GM04504 (cell line): ENCODE measurements at regions not wholly inside any gene's neighbourhood (a gene's known extent, or its start where the extent isn't known, plus 50 kb on each side); places are given as distances from the start of the nearest gene placed in this dataset.
"Not testable (repeated sequence)": the region's sequence is repeated elsewhere in the genome, so short reads cannot be mapped to it uniquely, and the experiment has no call there.

Experiments
- DNase-seq: peaks from one replicate; pipeline ENCODE4 v3.0.0-alpha.2; 2012; ENCODE audit warnings: low read depth

DNA sequence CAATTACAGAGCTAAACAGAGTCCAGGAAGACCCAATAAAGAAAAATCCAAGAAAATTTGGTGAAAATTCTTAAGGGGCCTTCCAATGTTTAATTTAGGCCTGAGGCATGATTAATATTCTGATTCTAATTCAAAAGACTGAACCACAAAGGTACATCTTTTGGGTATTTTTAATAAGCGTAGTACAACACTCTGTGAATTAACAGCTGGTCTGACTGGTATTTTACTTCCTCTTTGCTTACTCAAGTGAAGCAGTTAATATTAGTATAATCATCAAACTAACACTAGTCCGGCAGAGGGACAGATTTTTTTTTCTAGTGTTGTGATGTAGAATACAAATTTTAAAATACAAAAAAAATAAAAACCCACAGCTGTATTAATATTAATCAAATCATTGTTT, 652.9 kb downstream of the NR4A2 start:
- DNase-seq, result no peak

DNA sequence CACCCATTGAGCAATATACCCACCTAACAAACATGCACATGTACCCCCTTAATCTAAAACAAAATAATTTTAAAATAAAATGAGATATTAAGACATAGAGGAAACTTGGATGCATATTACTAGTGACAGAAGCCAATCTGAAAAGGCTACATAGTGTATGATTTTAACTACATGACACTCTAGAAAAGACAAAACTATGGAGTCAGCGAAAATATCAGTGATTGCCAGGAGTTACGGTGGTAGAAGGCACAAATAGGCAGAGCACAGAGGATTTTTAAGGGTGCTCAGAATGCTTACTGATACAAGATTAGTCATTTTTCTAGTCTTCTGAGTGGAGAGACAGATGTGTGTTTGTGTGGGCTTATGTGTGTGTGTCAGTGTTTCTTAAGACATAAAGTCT, 656.6 kb downstream of the NR4A2 start:
- DNase-seq, result no peak

DNA sequence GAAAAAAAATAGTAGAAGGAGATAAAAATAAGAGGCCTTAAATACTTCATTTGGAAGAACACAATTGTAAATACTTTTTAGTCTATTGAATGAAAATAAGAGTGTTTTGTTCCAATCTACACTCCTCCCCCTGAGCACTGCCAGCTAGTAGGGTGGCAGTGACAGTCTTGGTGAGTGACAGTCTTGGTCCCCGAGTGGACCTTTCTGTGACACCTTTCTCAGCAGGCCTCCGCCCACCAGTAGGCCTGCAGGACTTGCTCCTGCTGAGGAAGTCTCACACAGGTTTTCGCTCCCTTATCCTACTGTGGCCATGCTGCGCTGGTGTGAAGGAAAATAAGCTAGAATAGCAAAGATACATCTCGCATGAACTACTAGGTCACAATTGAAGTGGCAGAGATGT, 666.8 kb downstream of the NR4A2 start:
- no peak for DNase-seq

DNA sequence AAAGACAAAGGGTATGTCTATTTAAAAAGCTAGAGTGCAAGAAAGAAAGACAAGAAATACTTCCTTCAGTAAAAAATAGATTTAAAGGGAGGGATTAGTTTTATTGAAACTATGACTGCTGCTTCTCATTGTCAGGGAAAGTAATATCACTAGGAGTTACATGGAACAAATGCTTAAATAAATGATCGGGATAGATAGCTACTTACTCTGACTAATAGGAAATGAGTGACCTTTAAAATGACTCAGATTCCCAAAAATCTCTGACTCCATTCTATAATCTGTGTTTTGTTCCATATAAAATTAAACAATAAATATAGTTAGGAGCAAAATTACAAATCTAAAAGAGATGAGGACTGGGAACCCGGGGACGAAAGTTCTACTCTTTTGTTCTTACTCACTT, 669.3 kb downstream of the NR4A2 start:
- no peak for DNase-seq

DNA sequence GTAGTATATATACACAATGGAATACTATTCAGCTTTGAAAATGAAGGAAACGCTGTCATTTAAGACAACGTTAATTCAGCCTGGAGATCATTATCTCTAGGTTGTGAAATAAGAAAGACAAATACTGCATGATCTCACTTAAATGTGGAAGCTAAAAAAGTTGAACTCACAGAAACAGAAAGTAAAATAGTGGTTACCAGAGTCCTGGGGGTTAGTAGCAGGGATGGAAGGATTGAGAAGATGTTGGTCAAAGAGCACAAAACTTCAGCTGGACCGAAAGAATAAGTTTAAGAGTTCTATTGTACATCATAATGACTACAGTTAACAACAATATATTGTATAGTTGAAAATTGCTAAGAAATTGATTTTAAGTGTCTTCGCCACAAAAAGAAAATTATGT, 670.3 kb downstream of the NR4A2 start:
- no peak for DNase-seq

DNA sequence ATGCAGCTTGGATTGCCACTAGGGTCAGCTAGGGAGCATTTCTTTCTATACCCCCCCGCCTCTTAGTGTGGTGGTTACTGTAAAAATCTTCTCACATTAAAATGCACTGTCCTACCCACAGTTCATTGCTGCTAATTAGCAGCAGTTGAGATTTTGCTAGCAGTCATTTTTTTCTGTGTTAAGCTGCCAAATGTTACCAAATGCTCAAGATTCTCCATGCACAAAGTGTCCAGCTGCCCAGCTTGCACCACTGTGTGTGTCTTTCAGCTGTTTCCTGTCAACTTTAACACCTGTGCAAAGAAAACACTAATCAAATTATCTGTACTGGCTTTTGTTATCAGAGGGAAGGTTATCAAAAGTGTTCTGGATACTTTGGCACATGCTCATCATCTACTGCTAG, 679.3 kb downstream of the NR4A2 start:
- no peak for DNase-seq

DNA sequence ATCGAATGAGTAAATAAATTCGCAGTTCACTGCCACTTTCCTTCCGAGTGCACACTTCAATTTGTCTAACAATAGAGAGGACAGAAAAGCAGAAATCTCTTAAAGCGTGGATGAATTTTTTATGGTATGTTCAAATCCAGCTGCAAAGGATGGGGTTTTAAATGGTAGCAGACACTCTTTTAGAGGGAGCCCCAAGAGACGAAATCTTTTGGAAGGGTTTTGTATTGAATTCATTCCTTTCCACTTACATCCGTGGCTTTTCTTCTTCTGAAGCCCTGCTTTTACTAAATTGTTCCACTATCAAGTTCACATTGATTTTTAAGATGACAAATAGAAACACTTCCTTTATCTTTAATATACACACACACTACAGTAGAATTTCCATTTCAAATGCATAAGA, 680.7 kb downstream of the NR4A2 start:
- DNase-seq, result no peak

DNA sequence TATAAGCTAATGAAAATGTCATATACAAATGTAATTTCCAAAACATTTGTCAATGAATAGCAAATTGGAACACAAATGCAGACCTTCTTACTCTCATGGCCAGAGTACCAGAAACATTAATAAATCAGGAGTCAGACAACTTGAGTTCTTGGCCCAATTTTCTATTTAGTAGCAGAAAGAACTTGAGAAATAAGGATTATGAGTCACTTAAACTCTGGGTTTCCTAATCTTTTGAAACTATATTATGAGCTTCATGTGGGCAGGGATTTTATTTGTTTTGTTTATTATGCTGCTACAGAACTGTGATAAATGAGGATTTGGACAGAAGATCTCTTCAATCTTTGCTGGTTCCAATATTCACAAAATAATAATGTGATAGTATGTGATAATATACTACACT, 686.7 kb downstream of the NR4A2 start:
- no peak for DNase-seq

DNA sequence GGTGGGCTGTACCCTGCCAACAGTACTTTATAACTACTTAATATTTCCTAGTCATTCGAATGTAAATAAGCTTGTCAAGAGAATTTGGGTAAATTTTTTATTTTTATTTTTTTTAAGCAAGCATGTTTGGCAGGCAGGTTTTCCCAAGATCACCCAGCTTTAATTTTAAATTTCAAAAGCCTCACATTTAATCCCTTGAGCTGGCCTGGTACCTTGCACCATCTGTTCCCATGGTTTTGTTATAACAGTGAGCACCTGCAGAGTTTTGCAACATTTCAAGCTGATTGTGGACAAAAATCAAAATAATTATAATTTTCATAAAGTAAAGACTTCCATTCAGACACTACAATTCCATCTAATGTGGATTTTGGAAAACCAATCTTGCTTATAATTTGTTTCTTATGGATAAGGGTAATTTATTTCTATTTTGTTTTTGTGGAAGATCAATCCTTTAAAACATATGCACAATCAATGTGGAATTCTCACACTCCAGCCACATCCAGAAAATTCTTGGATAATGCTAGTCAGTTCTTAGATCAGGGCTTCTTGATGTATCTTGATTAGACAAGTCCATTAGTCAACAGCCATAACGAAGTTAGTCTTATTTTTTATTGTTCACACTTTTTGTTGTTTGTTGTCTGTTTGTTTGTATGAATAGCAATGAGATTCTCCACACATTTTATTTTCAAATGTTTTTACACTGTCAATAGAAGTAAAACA, 689.3 kb downstream of the NR4A2 start:
- no peak for DNase-seq

DNA sequence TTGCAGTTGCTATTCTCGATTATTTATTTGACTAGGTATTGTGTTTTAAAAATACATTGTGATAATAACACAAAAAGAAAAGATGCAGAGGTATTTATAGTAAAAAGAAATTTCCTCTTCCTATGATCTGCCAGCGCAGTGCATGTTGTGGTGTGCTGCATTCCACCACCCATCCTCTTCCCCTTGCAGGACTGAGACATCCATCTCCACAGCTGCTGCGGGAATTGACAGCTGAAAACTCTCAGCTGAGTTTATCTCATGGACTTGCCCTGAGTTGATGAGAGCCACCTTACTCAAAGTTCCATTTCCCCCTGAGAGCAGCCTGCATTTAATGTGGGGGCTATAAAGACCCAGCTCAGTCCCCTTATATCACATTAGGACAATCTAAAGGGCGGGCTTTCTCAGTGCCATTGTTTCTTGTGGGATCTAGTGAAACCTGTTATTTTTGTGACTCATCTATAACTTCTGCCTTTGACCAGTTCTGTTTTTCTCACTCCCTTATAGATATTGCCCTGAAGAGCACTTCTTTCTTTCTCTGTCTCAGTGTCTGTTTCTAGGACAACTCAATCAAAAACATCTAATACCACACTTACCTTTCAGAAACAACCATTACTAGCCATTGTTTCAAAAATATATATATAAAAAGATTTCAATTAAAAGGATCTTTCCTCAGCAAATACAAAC, 698.5 kb downstream of the NR4A2 start:
- DNase-seq, result no peak

DNA sequence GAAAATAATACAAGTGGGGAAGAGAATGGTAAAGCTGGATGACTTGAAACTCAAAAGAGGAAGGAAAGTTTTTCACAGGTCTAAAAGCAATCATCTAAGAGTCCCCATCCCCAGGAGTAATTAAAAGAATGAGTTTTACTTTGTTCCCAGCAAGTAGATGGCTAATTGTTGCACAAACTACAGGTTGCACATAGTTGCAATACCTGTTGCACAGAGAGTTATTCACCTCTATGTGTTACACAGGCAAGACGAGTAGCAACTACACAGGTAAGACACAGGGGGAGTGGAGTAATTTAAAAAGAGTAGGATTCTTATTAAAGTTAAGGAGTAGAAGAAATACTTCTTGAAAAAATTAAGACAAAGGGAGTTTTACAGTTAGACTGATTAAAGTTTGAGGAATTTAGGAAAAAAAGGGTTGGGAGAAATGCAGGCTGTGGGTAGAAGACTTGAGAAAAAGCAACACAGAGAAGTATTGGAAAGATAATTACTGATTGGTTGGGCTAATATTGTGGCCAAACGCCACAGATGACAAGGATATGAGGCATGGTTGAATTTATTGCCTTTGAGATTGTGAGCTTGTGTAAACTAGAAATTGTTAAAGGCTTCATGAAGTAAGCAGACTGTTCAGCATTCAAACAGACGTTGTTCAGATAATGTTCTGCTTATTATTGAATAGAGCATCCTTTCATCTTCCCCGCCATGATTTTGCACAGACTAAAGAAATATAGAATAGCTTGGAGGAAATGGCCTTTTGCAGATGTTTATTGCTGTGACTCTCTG, 699.3 kb downstream of the NR4A2 start:
- DNase-seq, result no peak

DNA sequence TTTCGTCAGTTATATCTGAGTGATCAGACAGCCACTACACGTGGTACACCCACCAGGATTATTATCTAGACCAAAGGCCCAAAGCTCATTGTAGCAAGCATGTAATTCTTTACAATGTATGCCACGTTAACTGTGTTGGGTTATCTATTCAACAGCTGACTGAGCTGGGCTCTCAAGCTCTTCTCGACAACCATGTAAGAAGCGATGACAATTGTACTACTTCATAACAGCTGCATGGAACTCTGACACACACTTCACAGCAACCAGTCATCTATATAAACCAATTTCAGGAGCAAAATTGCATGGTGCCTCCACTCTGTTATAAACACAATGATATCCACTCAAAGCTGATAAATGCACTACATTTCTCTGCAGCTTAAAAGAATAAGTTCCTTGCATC, 701.8 kb downstream of the NR4A2 start:
- no peak for DNase-seq

DNA sequence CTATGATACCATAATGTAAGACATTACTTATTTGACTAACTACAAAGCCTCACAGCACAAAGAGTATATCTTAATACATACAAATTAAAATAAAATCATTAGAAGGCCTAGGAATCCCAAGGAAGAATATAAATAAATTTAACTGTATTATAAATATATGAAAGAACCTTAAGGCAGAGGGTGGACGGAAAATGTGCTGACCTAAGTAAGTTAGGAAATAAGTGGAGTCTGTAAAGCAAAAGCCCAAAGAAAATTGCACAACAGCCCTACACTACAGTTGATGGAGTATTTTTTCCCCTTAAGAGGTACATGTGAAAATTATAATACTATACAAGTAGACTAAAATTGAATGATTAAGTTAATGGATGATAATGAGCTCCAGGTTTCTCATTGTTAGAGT, 710.1 kb downstream of the NR4A2 start:
- DNase-seq, result no peak

DNA sequence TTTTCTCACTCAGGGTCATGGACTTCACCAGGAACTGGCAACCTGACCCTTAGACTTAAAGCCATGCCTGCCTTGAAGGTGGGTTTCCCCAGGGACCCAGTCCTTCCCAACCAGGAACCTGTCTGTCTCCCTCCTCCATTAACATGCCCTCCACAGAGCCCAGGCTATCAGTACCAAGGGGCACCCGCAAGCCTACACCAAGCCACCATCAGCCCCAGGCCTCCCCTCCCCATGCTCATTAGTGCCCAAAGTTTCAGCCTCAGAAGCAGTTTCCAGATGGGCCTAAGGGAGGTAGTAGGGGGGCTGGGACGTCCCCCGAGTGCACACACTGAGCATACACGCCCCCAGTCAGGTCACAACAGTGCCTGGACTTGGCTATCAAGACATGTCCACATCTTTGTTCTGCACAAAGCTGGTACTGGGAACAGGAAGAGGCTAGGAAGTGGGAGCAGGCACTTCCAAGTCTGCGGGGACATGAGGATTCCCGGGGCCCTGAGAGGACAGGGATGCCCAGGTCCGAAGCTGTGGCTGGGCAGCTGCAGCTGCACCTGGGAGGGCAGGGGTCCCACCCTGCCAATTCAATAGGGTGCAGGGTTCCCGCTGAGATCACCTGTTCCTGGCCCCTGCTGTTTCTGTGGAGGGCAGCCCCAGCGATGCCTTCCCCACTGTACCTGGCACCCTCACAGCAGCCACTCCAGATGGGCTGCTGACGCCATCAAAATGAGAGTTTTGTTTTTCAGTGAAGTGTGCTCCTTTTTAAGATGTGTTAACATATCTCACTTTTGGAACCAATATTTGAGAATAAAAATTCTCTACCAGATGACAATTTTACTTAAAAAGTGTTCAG, 731.4 kb downstream of the NR4A2 start:
- no peak for DNase-seq

DNA sequence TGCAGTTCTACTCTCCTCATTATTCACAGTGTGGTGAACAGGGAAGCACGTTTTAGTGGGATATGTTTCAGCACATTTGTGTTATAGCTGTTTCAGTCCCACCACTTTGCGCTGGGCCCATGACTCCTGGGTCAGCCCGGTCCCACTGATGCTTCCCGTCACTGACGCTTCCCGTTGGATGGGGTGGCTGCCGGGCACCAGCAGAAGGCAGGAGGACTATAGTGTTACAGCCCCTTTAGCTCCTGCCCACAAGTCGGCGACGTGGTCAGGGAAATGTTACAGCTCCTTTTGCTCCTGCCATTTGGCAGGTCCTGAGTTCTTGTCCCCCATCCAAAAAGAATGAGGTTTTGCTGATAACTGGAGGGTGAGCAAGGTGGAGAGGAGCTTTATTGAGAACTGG, 732.2 kb downstream of the NR4A2 start:
- DNase-seq, result no peak

DNA sequence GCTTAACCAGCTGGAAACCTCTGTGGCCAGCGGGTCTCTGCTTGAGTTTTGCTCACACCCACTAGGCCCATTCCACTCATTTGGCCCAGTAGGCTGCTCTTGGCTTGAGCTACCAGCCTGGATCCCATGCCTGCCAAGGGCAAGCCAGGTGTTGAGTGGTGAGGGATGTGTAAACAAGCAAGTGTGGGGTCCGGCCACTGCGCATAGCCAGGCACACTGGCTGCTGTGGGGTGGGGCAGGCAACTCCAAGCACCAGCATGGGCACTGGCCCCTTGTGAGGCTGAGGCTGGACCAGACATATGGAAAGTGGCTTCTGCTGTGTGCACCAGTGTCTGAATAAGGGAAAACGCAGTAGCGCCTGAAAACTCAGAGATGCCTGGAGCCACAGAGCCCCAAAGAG, 732.7 kb downstream of the NR4A2 start:
- no peak for DNase-seq

DNA sequence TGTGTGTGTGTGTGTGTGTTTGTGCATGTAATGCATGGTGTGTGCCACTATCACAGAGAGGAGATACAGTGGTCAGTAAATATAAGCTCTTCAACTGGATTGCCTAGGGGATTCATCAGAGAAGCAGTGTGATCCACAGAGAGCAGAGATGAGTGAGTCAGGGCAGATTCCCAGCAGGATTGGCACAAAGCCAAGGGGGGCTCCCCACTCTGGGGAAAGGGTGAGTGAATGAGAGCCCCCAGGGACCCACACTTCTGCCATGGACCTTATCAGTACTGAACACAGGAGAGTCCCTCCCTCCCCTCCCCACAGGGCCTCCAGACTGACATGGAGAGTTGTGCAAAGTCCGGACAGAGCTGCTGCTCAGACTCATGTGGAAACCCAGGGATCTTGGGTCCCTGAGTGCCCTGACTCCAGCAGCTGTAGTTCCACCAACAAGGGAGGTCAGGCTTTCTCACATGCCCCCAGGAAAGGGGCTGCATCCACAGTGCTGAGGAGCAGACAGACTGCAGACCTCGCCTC, 748.8 kb downstream of the NR4A2 start:
- no peak for DNase-seq

DNA sequence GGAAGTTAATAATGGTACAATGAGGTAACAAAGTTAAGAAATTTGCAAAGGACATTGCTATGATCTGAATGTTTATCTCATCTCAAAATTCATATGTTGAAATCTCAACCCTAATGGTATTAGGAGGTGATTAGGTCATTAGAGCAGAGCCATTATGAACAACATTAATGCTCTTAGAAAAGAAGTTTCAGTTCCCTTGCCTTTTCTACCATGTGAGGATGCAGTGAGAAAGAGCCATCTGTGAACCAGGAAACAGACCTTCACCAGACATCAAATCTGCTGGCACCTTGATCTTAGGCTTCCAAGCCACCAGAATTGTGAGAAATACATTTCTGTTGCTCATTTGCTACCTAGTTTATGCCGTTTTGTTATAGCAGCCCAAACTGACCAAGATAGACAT, 757.6 kb downstream of the NR4A2 start:
- no peak for DNase-seq

DNA sequence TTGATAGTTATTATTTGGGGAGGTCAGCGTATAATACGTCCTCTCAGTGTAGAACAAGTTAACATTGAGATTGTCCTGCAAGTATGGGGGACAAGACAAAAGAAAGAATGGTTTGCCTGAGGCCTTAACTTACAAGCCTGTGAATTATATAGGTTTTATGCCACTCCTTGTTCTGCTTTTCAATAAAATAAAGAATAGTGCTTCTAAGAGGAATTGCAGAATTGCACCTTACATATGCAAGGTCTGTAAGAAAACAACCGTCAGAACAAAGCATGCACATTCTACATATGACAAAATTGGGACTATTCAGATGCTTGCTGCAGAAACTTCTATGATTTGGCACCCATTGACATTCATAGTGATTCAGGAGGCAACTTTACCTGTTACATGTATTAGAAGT, 785.0 kb downstream of the NR4A2 start:
- no peak for DNase-seq

DNA sequence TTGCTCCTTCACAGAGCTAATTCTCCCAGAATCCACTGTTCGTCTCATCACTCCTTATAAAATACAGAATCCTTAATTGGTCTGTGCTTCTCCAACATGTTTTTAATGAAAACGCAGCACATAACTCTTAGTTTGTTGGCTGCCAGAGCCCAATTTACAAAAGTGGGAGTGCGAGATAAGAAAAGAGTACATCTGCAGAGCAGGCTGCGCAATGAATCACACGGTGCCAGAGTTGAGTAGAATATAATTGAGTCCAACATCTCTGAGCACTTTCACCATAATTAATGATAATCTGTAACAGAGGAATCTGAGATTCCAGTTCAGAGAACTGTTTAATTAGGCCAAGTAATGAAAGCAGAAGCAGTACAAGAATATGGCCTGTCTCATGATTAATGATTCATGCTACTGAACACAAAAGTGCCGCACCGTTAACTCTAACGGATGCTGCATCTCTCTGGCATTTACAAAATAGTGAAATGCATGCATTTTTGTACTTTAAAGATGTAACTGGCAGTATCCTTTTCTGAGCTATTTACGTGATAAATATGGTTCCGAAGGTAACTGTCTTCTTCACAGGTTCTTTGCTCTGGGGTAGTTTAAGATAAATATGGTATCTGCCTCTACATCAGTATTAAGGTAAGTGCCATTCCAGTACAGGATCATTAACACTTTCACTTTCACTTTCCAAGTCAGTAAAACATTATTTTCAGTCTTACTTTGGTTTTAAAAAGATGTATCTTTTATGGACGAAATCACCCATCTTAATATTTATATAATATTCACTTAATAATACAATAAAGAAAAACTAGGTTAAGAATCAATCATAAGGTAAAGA, 785.6 kb downstream of the NR4A2 start:
- no peak for DNase-seq

DNA sequence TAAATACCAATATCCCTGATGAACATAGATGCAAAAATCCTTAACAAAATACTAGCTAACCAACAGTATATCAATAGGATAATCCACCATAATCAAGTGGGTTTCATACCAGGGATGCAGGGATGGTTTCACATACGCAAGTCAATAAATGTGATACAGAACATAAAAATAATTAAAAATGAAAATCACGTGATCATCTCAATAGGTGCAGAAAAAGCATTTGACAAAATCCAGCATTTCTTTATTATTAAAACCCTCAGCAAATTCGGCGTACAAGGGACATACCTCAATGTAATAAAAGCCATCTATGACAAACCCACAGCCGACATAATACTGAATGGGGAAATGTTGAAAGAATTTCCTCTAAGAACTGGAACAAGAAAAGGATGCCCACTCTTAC, 793.5 kb downstream of the NR4A2 start:
- DNase-seq, result not testable (repeated sequence)
